GM21825 (cell line): ENCODE measurements at regions not wholly inside any gene's neighbourhood (a gene's known extent, or its start where the extent isn't known, plus 50 kb on each side); places are given as distances from the start of the nearest gene placed in this dataset.
"Not testable (repeated sequence)": the region's sequence is repeated elsewhere in the genome, so short reads cannot be mapped to it uniquely, and the experiment has no call there.

Source experiments
- ATAC-seq: cut with Tn5 transposase; IDR thresholded peaks from one replicate; pipeline ENCODE4 v1.9.1; 2021; ENCODE audit warnings: mild to moderate bottlenecking, moderate library complexity; ENCODE audit not compliant: unreplicated experiment

DNA sequence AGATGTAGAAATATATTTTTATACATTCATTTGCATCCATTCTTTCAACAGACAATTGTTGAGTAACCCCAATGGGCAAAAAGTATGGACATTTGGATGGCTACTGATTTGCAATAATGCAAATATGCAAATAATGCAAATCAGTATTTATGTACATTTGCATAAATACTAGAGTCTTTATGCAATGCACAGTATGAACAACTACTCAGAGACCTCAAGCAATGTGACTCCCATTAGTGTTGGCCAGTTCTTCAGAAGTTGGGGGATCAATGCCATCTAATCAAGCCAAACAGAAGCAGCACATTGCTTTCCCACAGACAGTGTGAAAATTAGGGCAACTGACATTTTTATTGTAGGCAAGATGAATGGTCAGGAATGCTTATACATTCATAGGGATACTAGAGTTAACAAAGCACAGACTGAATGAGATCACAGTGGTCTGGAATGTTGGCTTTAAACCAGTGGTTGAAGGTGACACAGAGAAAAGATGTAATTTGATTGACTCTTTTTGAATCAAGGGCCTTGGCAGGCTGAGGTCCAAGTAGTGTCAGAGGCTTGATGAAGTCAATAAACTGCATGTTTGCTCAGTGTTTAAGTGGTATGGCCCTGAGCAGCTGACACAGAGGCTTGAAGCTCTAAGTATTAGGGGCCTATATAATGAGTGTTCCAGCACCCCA, 256.6 kb downstream of the CTH start:
- no peak for ATAC-seq

DNA sequence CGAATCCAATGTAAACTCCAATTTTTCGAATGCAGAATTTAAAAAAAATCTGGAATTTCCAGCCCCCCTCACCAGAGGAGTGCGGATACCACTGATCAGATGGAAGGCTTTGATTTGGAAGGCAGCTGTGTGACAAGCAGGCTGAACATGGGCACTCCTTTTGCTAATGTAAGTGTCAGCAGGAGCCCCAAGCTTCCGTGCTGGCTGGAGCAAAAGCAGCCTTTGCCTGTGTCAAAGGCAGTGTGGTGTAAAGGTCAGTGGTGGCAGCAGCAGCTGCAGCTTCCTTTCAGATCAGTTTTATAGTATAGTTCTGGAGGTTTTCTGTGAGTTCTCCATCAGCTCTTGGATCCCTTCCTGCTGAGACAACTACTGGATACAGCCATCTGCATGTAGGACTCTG, 259.9 kb downstream of the CTH start:
- no peak for ATAC-seq

DNA sequence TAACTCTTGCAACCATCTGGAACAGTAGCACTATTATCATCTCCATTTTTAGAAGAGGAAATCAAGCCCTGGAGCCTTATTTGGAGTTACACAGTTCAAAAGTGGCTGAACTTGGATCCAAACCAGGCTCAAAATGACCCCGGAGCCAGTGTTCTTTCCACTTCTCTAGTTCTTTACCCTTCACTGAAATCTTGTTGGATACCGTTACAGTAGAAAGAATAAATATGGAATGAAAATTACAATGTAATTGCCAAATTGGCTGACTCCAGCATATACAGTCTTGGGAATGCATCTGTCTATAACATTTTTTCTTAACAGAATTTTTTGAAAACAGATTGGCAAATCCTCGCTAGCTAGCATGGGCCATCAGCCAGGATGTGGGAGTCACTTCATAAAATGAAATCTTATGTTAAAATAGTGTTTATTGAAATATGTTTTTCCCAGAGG, 261.4 kb downstream of the CTH start:
- no peak for ATAC-seq

DNA sequence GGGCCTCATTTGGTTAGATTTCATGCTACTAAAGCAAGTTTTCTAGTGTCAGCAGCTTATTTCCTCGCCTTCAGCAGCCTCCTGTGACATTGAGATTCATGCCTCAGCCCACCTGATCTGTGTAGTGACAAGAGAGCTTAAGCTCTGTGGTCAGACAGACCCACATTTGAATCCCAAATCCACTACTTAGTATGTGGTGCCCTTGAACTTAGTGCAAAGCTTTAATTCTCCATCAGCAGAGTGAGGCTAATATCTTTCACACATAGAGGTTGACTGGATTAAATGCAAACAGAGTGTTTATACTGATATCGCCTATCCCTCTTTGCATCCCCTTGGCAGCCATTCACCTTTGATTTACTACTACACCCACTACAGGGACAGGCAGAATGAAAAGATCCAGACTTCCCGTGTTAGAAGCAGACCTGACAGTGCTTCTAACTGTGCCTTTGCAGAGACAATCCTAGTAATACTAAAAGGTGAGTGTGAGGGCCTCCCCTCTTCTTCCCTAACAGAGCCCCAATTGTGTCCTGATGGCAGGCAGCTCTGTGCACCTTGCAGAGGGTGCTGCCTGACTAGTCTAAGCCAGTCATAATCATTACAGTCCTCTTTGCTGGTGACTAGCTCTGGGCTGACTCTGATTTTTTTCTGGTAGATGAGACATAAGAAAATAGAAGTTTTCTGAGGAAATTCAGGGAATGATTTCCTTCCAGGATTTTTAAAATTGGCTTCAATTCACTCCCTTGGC, 264.0 kb downstream of the CTH start:
- ATAC-seq: no peak

DNA sequence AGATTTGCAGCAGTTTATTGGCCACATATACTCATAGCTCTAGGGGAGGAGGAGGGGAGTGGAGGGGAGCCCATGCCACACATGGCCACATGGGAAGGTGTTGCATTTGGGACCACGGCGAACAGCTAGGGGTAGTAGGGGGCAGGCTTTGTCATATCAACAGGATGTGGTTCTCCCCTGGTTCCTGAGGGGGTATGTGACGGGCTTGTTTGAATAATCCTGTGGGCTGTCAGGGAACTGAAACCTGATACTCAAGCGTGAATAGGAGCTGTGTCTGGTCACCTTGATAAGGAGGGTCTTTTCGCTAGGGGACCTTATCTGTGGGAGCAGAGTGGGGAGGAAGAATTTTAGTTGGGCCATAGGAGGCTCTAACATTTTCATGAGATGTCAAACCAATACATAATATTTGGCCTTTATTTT, 264.7 kb downstream of the CTH start:
- ATAC-seq: peak; percentile 82

DNA sequence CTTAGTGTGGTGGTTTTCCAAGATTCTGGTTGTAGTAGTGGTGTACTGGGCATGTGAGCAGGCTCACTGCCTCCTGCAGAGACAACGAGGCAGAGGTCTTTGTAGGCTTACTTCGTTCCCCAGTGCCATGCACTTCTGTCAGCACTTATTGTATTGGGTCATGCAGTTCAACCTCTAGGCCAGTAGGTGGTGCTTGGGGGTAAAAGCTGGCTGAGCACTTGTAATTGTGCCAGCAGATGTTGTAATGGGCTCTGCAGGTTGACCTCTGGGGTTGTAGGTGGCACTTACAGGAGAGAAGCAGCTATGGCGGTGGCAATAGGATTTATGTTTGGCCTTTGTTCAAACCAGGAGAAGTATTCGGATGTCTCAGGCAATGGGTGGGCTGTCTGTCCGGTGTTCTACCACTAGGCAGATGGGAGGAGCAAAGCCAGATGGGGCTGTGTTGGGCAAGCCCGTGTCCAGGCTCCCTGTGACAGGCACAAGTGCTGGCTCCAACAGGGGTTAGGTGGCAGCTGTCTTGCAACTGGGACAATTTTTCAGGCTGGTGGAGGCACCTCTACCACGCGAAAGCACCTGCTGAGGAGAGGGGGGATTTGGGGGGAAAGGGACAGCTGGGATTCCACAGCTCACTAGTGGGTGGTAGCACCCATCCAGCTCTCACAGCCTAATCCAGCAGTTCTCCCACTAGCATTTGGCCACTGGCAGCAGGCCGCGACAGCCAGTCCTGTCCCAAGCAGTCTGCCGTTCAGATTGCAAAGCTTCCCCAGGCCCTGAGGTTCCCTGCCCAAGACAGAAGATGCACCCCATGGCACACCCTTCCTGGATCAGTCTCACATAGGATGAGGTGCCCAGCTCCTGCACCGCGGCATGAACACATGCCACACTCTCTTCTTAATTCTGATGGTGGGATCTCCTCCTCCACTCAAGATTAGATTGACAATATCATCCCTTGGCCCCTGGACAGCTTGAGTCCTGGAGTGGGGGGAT, 274.5 kb downstream of the CTH start:
- ATAC-seq: peak; percentile 97

DNA sequence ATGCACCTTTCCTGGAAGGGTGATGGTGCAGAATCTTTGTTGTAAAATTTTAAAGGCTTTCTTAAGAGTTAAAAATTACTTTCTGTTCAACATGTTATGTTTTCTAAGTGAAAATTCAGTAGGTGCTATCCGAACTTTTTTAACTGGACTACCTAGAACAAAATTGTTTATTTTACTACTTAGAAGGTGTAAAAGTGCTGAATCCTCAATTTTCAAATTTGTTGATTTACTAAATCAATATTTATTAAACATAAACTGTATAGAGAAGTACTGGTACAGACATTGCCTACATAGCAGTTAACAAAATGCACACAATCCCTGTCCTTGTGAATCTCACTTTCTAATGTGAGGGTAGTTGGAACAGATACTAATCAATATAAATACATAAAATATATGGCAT, 277.5 kb downstream of the CTH start:
- ATAC-seq: no peak

DNA sequence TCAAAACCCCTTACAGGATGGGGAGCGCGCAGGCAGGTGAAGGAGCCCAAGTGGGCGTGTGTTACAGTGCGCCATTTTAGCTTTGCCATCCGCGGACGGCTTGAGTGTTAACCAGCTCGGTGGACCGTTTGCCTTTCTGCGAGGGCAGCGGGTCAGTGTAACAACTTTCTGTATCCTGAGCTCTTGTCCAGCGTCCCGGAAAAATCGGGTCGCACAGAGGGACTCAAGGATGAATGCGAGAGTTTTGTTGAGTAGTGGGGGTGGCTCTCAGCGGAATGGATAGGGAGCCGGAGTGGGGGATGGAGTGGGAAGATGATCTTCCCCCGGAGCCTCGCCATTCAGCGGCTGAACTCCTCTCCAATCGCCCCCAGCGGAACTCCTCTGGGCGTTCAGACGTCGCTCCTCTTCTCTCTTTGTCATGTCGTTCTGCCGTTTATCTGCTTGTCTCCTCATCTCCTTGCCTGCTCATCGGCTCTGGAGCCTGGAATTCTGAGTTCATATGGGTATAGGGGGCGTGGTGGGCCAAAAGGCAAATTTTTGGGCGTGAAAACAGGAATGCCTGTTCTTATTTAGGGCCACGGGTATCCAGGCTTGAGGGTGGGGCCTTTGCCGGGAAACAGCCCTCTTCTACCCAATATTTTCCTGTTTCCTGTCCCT, 295.4 kb downstream of the CTH start:
- ATAC-seq: no peak

DNA sequence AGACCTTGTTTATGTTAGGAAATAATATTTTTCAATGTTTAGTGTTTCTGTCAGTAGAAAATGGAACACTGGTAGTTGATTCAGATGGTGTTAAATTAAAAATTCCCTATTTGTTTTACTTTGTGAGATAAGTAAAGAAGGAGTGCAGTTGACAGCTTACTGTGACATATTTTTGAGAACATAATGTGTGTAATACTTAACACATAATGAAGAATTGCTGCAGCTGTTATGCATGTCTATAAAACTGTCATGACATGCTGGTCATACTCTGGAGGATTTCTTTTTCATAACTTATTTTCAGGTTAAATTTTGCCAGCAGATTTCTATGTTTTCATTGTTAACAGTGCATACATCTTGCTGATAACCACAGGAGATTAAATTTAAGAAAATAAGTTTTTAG, 296.1 kb downstream of the CTH start:
- no peak for ATAC-seq

DNA sequence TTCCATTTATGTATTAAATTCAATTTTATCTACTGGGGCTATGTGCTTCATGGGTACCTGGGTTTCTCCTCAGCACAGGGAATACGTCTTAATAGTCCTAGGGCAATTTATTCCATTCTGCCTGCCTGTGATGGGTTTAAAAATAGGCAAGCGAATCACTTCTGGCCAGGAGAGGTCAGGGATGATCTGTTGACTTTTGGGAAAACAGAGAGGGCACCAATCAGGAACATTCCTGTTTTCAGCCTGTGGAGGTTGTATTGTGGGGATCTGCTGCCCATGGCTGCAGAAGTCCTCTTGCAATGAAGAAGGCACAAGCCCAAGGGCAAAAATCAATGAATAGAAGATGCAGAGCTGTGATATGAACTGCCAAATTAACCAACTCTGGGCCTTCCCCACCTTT, 303.1 kb downstream of the CTH start:
- ATAC-seq: no peak

DNA sequence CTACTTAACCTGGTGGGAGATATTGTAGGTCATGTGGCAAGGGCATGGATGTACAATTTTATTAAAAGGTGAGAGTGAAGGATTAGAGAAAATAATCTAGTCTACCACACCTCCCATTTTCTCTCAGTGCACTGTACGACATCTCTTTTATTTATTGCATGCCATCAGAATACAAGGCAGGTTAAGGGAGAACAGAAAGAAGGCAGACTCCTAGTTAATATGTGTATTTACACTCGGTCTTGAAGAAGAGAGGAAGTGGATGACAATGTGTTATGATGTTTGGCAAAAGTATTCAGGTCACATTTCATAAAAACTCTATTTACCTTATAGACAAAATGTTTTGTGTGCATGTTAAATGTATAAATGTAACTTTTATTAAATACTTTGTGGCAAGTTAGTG, 306.1 kb downstream of the CTH start:
- ATAC-seq: no peak

DNA sequence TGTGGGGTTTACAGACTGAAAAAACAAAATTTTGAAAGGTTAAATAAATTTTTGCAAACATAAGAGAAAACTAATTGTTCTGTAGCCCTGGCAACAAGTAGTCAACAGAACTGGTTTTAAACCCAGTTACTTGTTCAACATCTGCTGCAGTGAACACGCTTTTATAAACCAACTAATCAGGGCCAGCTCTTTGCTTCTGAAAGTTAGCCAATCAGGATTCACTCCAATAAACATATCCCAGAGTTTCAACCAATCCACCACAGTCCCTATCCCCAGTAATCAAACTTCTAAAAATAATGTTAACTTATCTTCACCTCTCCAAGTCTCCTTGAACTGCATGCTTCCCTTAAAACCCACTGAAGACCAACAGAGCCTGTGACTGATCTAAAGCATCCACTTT, 306.6 kb downstream of the CTH start:
- no peak for ATAC-seq

DNA sequence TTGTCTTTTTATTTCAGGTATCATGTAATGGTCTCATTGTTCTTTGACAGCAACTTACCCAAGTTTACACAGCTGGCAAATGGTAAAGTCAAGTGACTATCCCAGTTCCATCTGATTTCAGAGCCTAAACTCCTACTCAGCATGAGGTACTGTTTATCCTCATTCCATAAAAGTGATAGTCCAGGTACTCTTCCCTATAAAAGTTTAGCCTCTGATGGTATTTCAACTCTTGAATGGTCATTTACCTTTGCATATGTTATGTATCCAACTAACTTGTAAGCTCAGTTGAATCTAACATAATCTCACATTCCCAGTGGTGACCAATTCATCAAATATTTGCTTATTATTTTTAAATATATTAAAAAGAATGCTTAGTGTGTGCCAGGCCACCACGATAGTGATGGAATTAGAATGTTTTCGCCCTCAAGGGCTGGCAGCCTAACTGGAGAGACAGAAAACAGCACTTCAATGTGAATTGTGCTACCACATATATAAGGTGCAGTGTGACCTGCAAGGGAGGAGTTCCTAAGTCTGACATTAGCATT, 307.1 kb downstream of the CTH start:
- no peak for ATAC-seq

DNA sequence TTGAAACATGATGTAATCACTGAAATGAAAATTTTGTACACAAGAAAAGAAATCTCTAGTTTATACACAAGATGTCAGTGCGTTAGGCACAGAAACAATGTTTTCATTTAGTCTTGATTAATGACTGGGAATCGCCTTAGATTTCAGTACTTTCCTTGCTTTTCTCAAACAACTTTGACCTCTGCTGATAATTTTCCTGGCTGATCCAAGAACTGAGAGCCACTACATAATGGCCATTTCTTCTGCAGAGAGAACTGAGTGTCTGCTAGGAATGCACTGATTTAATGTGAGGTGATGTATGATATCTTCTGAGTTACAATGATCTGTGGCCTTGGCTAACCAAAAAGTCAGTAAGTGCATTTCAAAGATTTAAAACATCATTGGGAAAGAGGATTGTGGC, 308.1 kb downstream of the CTH start:
- ATAC-seq: no peak

DNA sequence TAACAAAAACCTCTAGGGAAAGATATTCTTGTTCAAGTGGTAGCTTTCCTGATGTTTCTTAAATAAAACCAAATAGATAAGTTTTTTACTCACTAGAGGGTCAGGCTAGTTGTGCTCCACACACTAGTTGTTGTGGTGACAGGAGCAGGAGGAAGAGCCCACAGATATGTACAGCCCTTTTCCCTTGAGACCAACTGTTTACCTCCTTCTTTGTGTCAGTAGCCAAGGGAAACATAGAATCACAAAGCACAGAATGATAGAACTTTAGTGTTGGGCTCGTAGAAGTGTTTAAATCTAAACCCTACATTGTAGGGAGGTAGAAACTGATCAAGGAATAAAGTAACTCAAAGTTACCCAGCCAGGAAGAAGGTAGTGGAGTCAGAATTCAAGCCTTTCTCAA, 309.0 kb downstream of the CTH start:
- ATAC-seq: no peak

DNA sequence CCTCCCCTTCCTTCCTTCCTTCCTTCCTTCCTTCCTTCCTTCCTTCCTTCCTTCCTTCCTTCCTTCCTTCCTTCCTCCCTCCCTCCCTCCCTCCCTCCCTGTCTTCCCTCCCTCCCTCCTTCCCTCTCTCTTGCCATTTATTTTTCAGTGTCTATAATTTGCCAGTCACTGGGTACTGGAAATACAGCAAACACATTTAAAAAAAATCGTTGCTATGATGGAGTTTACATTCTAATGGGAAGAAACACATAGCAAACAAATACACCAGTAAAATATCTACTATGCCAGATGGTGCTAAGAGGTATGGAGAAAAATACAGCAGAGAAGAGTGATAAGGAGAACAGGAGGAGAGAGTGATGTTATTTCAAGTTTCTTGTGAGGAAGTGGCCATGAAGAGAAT, 309.5 kb downstream of the CTH start:
- no peak for ATAC-seq

DNA sequence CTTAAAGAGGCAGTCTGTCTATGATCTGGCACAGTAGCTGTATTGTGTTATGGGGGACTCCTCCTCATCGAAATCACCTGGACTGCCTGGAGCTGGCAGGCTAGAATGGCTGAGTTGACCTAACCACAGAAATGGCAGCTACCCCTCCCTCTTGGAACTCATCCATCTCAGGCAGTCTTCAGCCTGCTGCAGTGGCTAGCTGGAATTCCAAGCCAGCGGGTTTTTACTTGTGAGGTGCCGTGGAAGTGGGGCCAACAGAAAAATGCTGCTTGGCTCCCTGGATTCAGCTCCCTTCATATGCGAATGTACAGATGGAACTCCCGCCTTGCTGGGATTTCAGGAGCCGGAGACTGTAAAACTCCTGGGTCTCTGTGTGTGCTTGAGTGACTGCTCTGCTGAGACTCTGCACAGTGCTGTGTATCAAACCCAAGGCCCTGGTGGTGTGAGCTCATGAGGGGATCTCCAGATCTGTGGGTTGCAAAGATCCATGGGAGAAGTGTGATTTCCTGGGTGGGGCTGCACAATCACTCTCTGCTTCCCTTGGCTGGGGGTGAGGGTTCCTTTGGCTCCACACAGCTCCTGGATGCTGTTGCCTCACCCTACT, 316.9 kb downstream of the CTH start:
- no peak for ATAC-seq

DNA sequence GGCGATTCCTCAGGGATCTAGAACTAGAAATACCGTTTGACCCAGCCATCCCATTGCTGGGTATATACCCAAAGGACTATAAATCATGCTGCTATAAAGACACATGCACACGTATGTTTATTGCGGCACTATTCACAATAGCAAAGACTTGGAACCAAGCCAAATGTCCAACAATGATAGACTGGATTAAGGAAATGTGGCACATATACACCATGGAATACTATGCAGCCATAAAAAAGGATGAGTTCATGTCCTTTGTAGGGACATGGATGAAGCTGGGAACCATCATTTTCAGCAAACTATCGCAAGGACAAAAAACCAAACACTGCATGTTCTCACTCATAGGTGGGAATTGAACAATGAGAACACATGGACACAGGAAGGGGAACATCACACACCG, 311.1 kb downstream of the PTGER3 start:
- ATAC-seq: not testable (repeated sequence)

DNA sequence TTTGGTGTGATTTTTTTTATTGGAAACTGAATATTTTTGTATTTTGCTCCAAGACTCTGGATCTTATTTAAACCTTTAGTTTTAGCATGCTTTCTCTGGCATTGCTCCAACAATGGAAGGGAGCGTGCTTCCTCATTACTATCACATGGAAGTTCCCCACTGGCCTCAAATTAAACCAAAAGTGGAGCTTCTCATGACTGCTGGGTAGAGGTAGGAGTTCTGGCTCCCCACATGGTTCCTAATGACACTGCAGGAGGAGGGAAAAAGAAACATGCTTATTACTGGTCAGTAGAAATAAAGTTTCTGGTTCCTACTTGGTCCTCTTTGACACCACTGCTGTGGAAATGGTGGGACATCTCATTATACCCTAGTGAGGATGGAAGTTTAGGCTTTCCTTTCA, 310.5 kb downstream of the PTGER3 start:
- no peak for ATAC-seq

DNA sequence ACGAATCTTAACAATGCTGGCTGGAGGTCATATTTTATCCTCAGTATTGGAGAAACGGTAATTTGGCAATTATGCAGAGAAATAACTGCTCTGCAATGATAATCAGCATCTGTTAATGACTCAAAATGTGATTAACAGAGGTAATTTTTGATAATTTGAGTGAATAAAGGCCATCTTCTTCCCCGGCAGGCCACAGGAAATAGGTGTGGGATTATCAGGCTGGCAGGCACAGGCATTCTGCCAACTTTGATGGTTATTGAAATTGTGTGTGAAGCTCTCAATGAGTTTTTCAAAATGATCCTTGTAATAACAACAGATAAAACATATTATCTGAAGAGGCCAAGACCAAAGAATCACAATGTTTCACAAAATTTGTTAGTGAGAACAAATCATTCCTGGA, 309.0 kb downstream of the PTGER3 start:
- no peak for ATAC-seq
